OCI-LY7 (cell line): ENCODE measurements at regions not wholly inside any gene's neighbourhood (a gene's known extent, or its start where the extent isn't known, plus 50 kb on each side); places are given as distances from the start of the nearest gene placed in this dataset.

ENCODE experiments used
- BruUV-seq: library from RNA; stranded (reverse); fragments of 400-500 nt; replicated peaks from 2 replicates; lab custom pipeline; 2021; lab: Mats Ljungman, UMichigan
- CTCF ChIA-PET: fragments of 300-600 bp; sonication (Branson Sonifier 250); formaldehyde crosslinking; loops from one replicate; lab custom pipeline; 2022; ENCODE audit warnings: antibody characterized with exemption; ENCODE audit not compliant: unreplicated experiment; lab: Charles Lee
- POLR2A ChIA-PET: fragments of 300-600 bp; sonication (Branson Sonifier 250); formaldehyde crosslinking; loops from one replicate; lab custom pipeline; 2022; ENCODE audit warnings: antibody characterized with exemption; lab: Charles Lee
- DNase-seq: peaks from one replicate; pipeline ENCODE4 v3.0.0-alpha.2; 2015; ENCODE audit warnings: low spot score
- H2AFZ ChIP-seq: fragments of 200-600 bp; sonication (generic), shearing (Covaris generic); 2 replicates; pipeline ENCODE4 v1.6.1; 2014; ENCODE audit warnings: mild to moderate bottlenecking, antibody characterized with exemption, low read length, moderate library complexity
- H3K27ac ChIP-seq: fragments of 200-600 bp; sonication (generic); 2 replicates; pipeline ENCODE4 v1.5.1; 2014; ENCODE audit warnings: mixed run types, low read depth, mild to moderate bottlenecking, moderate library complexity, low read length, inconsistent platforms; ENCODE audit not compliant: poor library complexity, severe bottlenecking
- H3K36me3 ChIP-seq: fragments of 200-600 bp; sonication (generic); 2 replicates; pipeline ENCODE4 v1.6.1; 2014; ENCODE audit warnings: mild to moderate bottlenecking, antibody characterized with exemption, low read length, moderate library complexity, mixed read lengths; ENCODE audit not compliant: insufficient read depth
- H3K4me1 ChIP-seq: fragments of 200-600 bp; sonication (generic); 2 replicates; pipeline ENCODE4 v1.5.1; 2014; ENCODE audit warnings: mild to moderate bottlenecking, low read length; ENCODE audit not compliant: insufficient read depth, poor library complexity, severe bottlenecking
- H3K4me2 ChIP-seq: fragments of 200-600 bp; sonication (generic); 2 replicates; pipeline ENCODE4 v1.6.1; 2014; ENCODE audit warnings: mild to moderate bottlenecking, low read length
- H3K4me3 ChIP-seq: fragments of 200-600 bp; sonication (generic); 2 replicates; pipeline ENCODE4 v1.5.1; 2014; ENCODE audit warnings: mild to moderate bottlenecking, low read depth, low read length; ENCODE audit not compliant: poor library complexity, severe bottlenecking
- H3K79me2 ChIP-seq: fragments of 200-600 bp; sonication (generic); 2 replicates; pipeline ENCODE4 v1.6.1; 2016; ENCODE audit warnings: low read depth, mild to moderate bottlenecking, low read length, moderate library complexity, mixed read lengths; ENCODE audit not compliant: insufficient read depth
- H3K9me2 ChIP-seq: fragments of 200-600 bp; sonication (generic); 2 replicates; pipeline ENCODE4 v1.6.1; 2016; ENCODE audit warnings: mild to moderate bottlenecking, low read length, mixed read lengths; ENCODE audit not compliant: insufficient read depth
- H3K9me3 ChIP-seq: fragments of 200-600 bp; sonication (generic); 2 replicates; pipeline ENCODE4 v1.6.1; 2014; ENCODE audit warnings: mild to moderate bottlenecking, mixed run types, low read length, mixed read lengths
- H4K20me1 ChIP-seq: fragments of 200-600 bp; sonication (generic); 2 replicates; pipeline ENCODE4 v1.6.1; 2014; ENCODE audit warnings: mild to moderate bottlenecking, antibody characterized with exemption, low read length, moderate library complexity, mixed read lengths; ENCODE audit not compliant: insufficient read depth
- CTCF ChIP-seq: fragments of 200-600 bp; sonication (generic); conservative IDR thresholded peaks from 2 replicates; pipeline ENCODE4 v1.5.1; 2014; ENCODE audit warnings: mild to moderate bottlenecking, antibody characterized with exemption, low read length, moderate library complexity, mixed read lengths
- EZH2phosphoT487 ChIP-seq: fragments of 200-600 bp; sonication (generic); IDR thresholded peaks from 2 replicates; pipeline ENCODE4 v1.6.1; 2018; ENCODE audit warnings: low read depth, borderline replicate concordance, mild to moderate bottlenecking, mixed run types, antibody characterized with exemption, low read length, moderate library complexity, mixed read lengths
- intact Hi-C: fragments of 100-400 bp; cut with micrococcal nuclease; formaldehyde crosslinking; loops from one replicate; pipeline ENCODE4 v1.10.0; 2022; ENCODE audit not compliant: unreplicated experiment

DNA sequence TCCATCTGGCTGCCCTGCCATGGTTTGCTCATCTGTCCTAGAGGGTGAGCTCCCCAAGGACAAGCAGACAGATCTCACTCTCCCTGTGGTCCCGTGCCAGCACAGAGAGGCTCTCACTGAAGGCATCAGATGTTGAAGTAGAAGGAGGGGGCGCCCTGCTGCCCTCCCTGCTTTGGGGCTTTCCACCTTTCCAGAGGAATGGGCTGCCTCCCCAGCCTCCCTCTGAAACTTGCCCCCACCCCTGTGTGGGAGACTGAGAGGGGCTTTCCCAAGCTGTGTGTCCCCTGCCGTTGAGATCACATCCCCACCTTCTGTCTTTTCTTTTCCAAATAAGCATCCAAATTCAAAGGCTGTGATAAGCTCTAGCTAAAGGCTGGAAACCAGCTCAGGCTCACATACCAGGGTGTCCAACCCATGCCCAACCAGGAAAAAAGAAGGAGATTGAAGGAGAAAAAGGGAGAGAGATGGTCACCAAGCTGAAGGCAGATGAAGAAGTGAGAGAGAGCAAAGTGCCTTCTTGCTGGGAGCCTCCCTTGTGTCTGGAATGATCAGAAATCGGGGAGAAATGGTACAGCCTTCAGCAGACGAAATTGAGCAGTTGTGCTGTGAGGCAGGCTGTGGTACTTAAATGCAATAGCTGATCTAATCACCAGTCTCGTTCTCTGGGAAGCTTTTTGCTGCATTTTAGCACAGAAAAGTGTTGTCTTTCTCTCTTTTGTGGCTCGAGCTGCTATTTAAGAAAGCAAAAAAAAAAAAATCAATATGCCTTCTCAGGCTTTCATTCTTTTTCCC is 145.9 kb upstream of the LHX1 start:
- Histone ChIP-seq H3K9me3 (no peaks in the 10 kb centered on the region), H3K4me2 (no peak overlapping the region), H4K20me1 (no peaks in the 10 kb centered on the region), H3K79me2 (no peaks in the 10 kb centered on the region), H3K27ac (no peak overlapping the region), H3K4me3 (no peak overlapping the region), H3K4me1 (no peaks in the 10 kb centered on the region), H2AFZ (no peak overlapping the region), H3K9me2 (no peaks in the 10 kb centered on the region), H3K36me3 (no peaks in the 10 kb centered on the region)
- BruUV-seq, result no TSS peak
- TF ChIP-seq EZH2phosphoT487 (no peak), CTCF (no peak)
- intact Hi-C loops, result no loop called here
- POLR2A ChIA-PET, result no interaction called here
- CTCF ChIA-PET, result interaction anchor here (0.6 kb wide), 1 partner anchor 51 kb away, joined by 3 read pairs; no protein-coding TSS in a partner anchor
- DNase-seq, result no peak

DNA sequence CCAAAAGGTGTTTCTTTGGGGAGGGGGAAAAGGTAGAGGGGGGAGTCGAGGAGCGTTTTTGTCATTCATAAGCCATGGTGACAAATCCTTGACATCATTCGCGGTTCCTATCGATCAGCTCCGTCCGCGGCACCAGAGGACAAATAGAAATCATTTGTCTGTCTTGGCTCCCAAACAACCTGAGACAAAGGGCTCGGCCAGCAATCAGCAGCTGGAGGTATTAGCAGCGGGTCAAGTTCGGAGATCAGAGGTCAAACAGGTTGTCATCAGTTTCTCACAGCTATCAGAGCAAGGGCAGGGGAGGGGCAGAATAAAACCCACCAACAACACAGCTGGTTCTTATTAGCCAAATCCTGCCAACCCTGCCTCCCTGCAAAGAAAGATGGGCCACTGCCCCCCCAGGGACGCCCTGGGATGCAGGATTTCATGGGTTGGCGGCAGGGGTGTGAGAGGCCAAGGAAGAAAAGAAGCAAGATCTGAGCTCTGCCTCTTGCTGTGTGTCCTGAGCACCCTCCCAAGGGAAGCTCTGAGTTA is 145.3 kb upstream of the LHX1 start:
- H2AFZ ChIP-seq, result no peak overlapping the region
- ChIA-PET CTCF (no interaction called here), POLR2A (no interaction called here)
- H3K79me2 ChIP-seq, result no peaks in the 10 kb centered on the region
- no peak overlapping the region for H3K4me2 ChIP-seq
- intact Hi-C loops, result no loop called here
- no peaks in the 10 kb centered on the region for H3K9me2 ChIP-seq
- H3K9me3 ChIP-seq, result no peaks in the 10 kb centered on the region
- DNase-seq, result no peak
- no peaks in the 10 kb centered on the region for H4K20me1 ChIP-seq
- no peak overlapping the region for H3K4me3 ChIP-seq
- TF ChIP-seq EZH2phosphoT487 (no peak), CTCF (no peak)
- no peaks in the 10 kb centered on the region for H3K4me1 ChIP-seq
- no peak overlapping the region for H3K27ac ChIP-seq
- H3K36me3 ChIP-seq, result no peaks in the 10 kb centered on the region
- no TSS peak for BruUV-seq

DNA sequence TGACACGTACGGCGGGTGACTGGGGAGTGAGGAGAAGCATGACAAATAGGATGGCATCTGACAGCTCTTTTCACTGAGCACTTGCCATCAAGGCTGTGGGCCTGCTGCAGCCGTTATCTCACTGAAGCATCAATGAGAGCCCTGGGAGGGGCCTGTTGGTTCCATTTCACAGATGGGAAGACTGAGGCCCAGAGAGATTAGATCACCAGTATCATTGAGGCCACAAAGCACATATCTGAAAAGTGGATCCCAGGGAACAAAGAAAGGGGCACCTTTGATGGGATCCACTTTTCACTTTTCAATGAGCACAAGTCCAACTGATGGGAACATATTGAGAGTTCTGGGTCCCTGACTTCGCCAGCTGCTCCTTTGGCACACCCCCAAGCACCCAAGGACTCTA is 144.4 kb upstream of the LHX1 start:
- Histone ChIP-seq H3K36me3 (no peaks in the 10 kb centered on the region), H3K4me2 (no peak overlapping the region), H3K4me3 (no peak overlapping the region), H3K79me2 (no peaks in the 10 kb centered on the region), H3K27ac (no peak overlapping the region), H3K9me2 (no peaks in the 10 kb centered on the region), H3K9me3 (no peaks in the 10 kb centered on the region), H3K4me1 (no peaks in the 10 kb centered on the region), H2AFZ (no peak overlapping the region), H4K20me1 (no peaks in the 10 kb centered on the region)
- BruUV-seq, result no TSS peak
- TF ChIP-seq CTCF, result no peak
- TF ChIP-seq EZH2phosphoT487, result no peak
- ChIA-PET CTCF (no interaction called here), POLR2A (no interaction called here)
- DNase-seq, result no peak
- intact Hi-C loops, result no loop called here
